Heart left ventricle (tissue), 13 donors: ENCODE measurements at regions not wholly inside any gene's neighbourhood (a gene's known extent, or its start where the extent isn't known, plus 50 kb on each side); places are given as distances from the start of the nearest gene placed in this dataset.

Experiments used
- CTCF ChIP-seq, 12 donors: fragments of 200-600 bp; sonication (generic) in 4 of 12; IDR thresholded peaks; one replicate each; pipeline versions ENCODE4 v1.5.0 to v1.8.0; 2018 to 2022; ENCODE audit warnings: antibody characterized with exemption in 12 of 12, mild to moderate bottlenecking in 5 of 12
- POLR2A ChIP-seq, 2 donors: fragments of 450-650 bp; IDR thresholded peaks; one replicate each; pipeline ENCODE4 v1.6.1; 2017; ENCODE audit warnings: antibody characterized with exemption in 2 of 2, mild to moderate bottlenecking in 2 of 2, moderate library complexity in 2 of 2
- donor health status: ischemic (EF 13 %, LVEDD 7.1; RV severe dilation, severe dysfunction).
- donor health status: DM: no; HTN: yes; CAD: no.
- donor health status: DM: no; HTN: no; CAD: no.
- donor health status: ischemic (EF 25% LVEDD 6.9; RV normal size, moderate dysfunction).
- donor health status: ischemic (EF 25% LVEDD 5.7; RV mildly dilated, moderate dysfunction).
- donor health status: ischemic (EF 35%, LVEDD 5.7; RV mildly dilated, moderate dysfunction).
- donor health status: nonischemic (EF 11% LVEDD 7.7; RV severe dilation, severe dysfunction).
- donor health status: DM: yes; HTN: yes; CAD: no.
- donor health status: PGD.
- donor health status: ischemic (EF 29% LVEDD 5.4; RV normal size, mild dysfunction).
- donor health status: nonischemic (EF 23%, LVEDD 6.1; RV moderate dilation, normal function).

- TF ChIP-seq POLR2A (IDR thresholded peaks at IDR 0.05) (no peak), CTCF (IDR thresholded peaks at IDR 0.05) (no peak)
Measured at GRCh38 chr15:37860896-37861295, 73.5 kb upstream of the TMCO5A start.
